HepG2 (cell line): ENCODE measurements at regions not wholly inside any gene's neighbourhood (a gene's known extent, or its start where the extent isn't known, plus 50 kb on each side); places are given as distances from the start of the nearest gene placed in this dataset.

Source experiments
- ATAC-seq: fragments of 200-7000 bp; cut with Tn5 transposase; 3 replicates; pipeline ENCODE4 v1.9.1; 2020; ENCODE audit warnings: mild to moderate bottlenecking, moderate library complexity
- BruUV-seq: library from RNA; stranded (reverse); fragments of 400-500 nt; replicated peaks from 2 replicates; lab custom pipeline; 2021; lab: Mats Ljungman, UMichigan
- CTCF ChIA-PET: fragments of 300-600 bp; formaldehyde crosslinking; extraction: SDS; loops from one replicate; lab custom pipeline; 2021; ENCODE audit warnings: low total read pairs, inconsistent platforms, low intra/inter-chr PET ratio; lab: Yijun Ruan, JAX
- POLR2A ChIA-PET: fragments of 350-600 bp; sonication (Branson Sonifier 250); formaldehyde crosslinking; loops from one replicate; lab custom pipeline; 2020; ENCODE audit warnings: antibody characterized with exemption, inconsistent platforms; lab: Yijun Ruan, JAX
- DNase-seq: peaks from one replicate; pipeline ENCODE4 v3.0.0-alpha.2; 2015; ENCODE audit warnings: low spot score
- FAIRE-seq: peaks from 3 replicates; lab custom pipeline; 2011; peaks lifted over from hg19 to GRCh38; lab: Jason Lieb, UNC
- H2AFZ ChIP-seq: one replicate; pipeline ENCODE4 v1.6.1; 2011; ENCODE audit warnings: low read length, inconsistent platforms
- H3K27ac ChIP-seq: fragments of 300-600 bp; 3 replicates; pipeline ENCODE4 v1.8.0; 2011; ENCODE audit warnings: mixed run types, mild to moderate bottlenecking, mixed read lengths, low read length, inconsistent platforms; ENCODE audit not compliant: insufficient read depth; ENCODE audit errors: extremely low read length
- H3K27me3 ChIP-seq, 2 experiments: fragments of 200-600 bp in 1 of 2; 2 replicates in 1 of 2; 3 replicates in 1 of 2; pipeline versions ENCODE4 v1.6.0 to v1.8.0; 2011; ENCODE audit warnings: low read length in 2 of 2, mild to moderate bottlenecking in 2 of 2, moderate library complexity in 2 of 2, inconsistent platforms in 1 of 2; ENCODE audit not compliant: insufficient read depth in 2 of 2, control insufficient read depth in 1 of 2
- H3K36me3 ChIP-seq, 2 experiments: fragments of 200-600 bp in 1 of 2; replicated peaks in 1 of 2; 2 replicates in 1 of 2; 3 replicates in 1 of 2; pipeline versions ENCODE4 v1.5.1 to v1.8.0; 2011; ENCODE audit warnings: low read length in 2 of 2, inconsistent platforms in 1 of 2; ENCODE audit not compliant: insufficient read depth in 2 of 2, control insufficient read depth in 1 of 2
- H3K4me1 ChIP-seq: 2 replicates; pipeline ENCODE4 v1.5.1; 2012; ENCODE audit warnings: low read length, inconsistent platforms; ENCODE audit not compliant: insufficient read depth
- H3K4me2 ChIP-seq: 2 replicates; pipeline ENCODE4 v1.6.0; 2011; ENCODE audit warnings: low read depth, low read length, inconsistent platforms
- H3K4me3 ChIP-seq, 3 experiments: fragments of 200-600 bp in 1 of 3; sonication (generic), shearing (Covaris generic) in 1 of 3; replicated peaks in 1 of 3; 2 replicates each; pipeline ENCODE4 v1.5.1; 2011 to 2016; ENCODE audit warnings: low read length in 3 of 3, inconsistent platforms in 2 of 3, low read depth in 2 of 3, mild to moderate bottlenecking in 2 of 3, control low read depth in 1 of 3, mixed read lengths in 1 of 3; ENCODE audit not compliant: insufficient read depth in 1 of 3
- H3K79me2 ChIP-seq: one replicate; pipeline ENCODE4 v1.6.1; 2011; ENCODE audit warnings: low read length, inconsistent platforms; ENCODE audit not compliant: insufficient read depth
- H3K9ac ChIP-seq: 2 replicates; pipeline ENCODE4 v1.6.0; 2011; ENCODE audit warnings: mild to moderate bottlenecking, low read depth, low read length, inconsistent platforms; ENCODE audit not compliant: insufficient read depth
- H3K9me3 ChIP-seq: 2 replicates; pipeline ENCODE4 v1.5.1; 2012; ENCODE audit warnings: mild to moderate bottlenecking, low read length
- H4K20me1 ChIP-seq: 2 replicates; pipeline ENCODE4 v1.6.0; 2011; ENCODE audit warnings: inconsistent platforms, mild to moderate bottlenecking, low read length, moderate library complexity; ENCODE audit not compliant: insufficient read depth
- ARID5B ChIP-seq: IDR thresholded peaks from 2 replicates; pipeline ENCODE4 v1.4.0; 2020; ENCODE audit warnings: mild to moderate bottlenecking, missing genetic modification reagents
- CENPT ChIP-seq: sonication (generic); formaldehyde crosslinking; IDR thresholded peaks from 2 replicates; pipeline ENCODE4 v1.8.0; 2022; ENCODE audit warnings: low read depth, mild to moderate bottlenecking, moderate library complexity, missing genetic modification reagents
- MIER2 ChIP-seq: IDR thresholded peaks from 2 replicates; pipeline ENCODE4 v1.6.1; 2016; ENCODE audit warnings: missing biosample characterization, missing genetic modification reagents
- MLX ChIP-seq: IDR thresholded peaks from 2 replicates; pipeline ENCODE4 v1.6.1; 2016
- MYC ChIP-seq: sonication (generic); formaldehyde crosslinking; IDR thresholded peaks from 2 replicates; pipeline ENCODE4 v1.9.0; 2021; ENCODE audit warnings: missing genetic modification reagents, borderline replicate concordance
- RXRA ChIP-seq: sonication (generic); formaldehyde crosslinking; IDR thresholded peaks from 2 replicates; pipeline ENCODE4 v1.5.1; 2020; ENCODE audit warnings: missing genetic modification reagents
- TGIF2 ChIP-seq: IDR thresholded peaks from 2 replicates; pipeline ENCODE4 v1.6.1; 2016; ENCODE audit warnings: control low read depth, missing compliant biosample characterization
- ZFP1 ChIP-seq: IDR thresholded peaks from 2 replicates; pipeline ENCODE4 v1.6.1; 2016
- ZNF12 ChIP-seq: sonication (generic); formaldehyde crosslinking; IDR thresholded peaks from 2 replicates; pipeline ENCODE4 v1.5.0; 2020; ENCODE audit warnings: missing genetic modification reagents
- ZNF678 ChIP-seq: sonication (generic); formaldehyde crosslinking; IDR thresholded peaks from 2 replicates; pipeline ENCODE4 v1.4.0; 2020; ENCODE audit warnings: mild to moderate bottlenecking, missing genetic modification reagents
- WGBS: methylation state at CpG from one replicate; pipeline ENCODE4 v1.1.6; 2017; ENCODE audit warnings: low lambda C conversion rate; 5-methylcytosine and 5-hydroxymethylcytosine counted together
- in situ Hi-C: cut with HindIII; loops from 2 replicates; pipeline ENCODE4 v1.10.0; 2017; ENCODE audit warnings: low pct_unique_long_range_greater_than_20kb; ENCODE audit not compliant: extremely low pct_ligation_motif_present
- intact Hi-C: fragments of 100-400 bp; cut with micrococcal nuclease; formaldehyde crosslinking; loops from one replicate; pipeline ENCODE4 v1.10.0; 2022; ENCODE audit not compliant: unreplicated experiment
- TF ChIP-seq, protein P1 (sequence below): sonication (generic); formaldehyde crosslinking; IDR thresholded peaks from 2 replicates; pipeline ENCODE4 v1.4.0; 2020; ENCODE audit warnings: missing genetic modification reagents, borderline replicate concordance
- TF ChIP-seq, protein P2 (sequence below): sonication (generic); formaldehyde crosslinking; IDR thresholded peaks from 2 replicates; pipeline ENCODE4 v1.4.0; 2020; ENCODE audit warnings: missing genetic modification reagents, borderline replicate concordance

DNA sequence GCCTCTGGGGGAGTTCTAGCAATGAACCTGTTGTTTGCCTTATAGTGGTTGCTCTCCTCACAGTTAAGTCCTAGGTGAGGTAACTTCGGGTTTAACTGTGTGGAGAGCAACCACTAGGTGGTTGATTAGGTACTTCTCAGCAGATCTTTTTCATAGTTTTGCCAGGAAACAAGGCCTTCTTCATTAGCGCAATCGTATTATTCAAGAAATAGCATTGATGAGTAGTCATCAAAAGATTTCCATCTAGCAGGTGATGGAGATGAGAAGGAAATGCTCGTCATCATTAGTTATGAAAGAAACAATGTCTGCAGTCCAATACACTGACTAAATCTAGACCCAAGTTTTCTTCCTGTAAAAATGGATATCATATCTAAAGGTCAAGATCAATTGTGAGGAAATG is 923.3 kb downstream of the AACS start:
- Histone ChIP-seq H2AFZ (no peak overlapping the region), H3K27me3 (no peaks in the 10 kb centered on the region), H3K4me3 (no peak overlapping the region), H3K9me3 (no peaks in the 10 kb centered on the region), H4K20me1 (no peaks in the 10 kb centered on the region), H3K4me1 (no peaks in the 10 kb centered on the region)
- in situ Hi-C loops: no loop called here
- TF ChIP-seq ZFP1 (CRISPR knock-in tag) (no peak), MYC (CRISPR knock-in tag) (no peak), ZNF678 (no peak), MIER2 (no peak), CENPT (no peak), MLX (CRISPR knock-in tag) (no peak), ARID5B (CRISPR knock-in tag) (no peak), ZNF12 (CRISPR knock-in tag) (no peak), RXRA (CRISPR knock-in tag) (no peak), TGIF2 (CRISPR knock-in tag) (no peak)
- TF ChIP-seq, protein P1, sequence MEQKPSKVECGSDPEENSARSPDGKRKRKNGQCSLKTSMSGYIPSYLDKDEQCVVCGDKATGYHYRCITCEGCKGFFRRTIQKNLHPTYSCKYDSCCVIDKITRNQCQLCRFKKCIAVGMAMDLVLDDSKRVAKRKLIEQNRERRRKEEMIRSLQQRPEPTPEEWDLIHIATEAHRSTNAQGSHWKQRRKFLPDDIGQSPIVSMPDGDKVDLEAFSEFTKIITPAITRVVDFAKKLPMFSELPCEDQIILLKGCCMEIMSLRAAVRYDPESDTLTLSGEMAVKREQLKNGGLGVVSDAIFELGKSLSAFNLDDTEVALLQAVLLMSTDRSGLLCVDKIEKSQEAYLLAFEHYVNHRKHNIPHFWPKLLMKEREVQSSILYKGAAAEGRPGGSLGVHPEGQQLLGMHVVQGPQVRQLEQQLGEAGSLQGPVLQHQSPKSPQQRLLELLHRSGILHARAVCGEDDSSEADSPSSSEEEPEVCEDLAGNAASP (CRISPR knock-in tag): no peak
- TF ChIP-seq, protein P2, sequence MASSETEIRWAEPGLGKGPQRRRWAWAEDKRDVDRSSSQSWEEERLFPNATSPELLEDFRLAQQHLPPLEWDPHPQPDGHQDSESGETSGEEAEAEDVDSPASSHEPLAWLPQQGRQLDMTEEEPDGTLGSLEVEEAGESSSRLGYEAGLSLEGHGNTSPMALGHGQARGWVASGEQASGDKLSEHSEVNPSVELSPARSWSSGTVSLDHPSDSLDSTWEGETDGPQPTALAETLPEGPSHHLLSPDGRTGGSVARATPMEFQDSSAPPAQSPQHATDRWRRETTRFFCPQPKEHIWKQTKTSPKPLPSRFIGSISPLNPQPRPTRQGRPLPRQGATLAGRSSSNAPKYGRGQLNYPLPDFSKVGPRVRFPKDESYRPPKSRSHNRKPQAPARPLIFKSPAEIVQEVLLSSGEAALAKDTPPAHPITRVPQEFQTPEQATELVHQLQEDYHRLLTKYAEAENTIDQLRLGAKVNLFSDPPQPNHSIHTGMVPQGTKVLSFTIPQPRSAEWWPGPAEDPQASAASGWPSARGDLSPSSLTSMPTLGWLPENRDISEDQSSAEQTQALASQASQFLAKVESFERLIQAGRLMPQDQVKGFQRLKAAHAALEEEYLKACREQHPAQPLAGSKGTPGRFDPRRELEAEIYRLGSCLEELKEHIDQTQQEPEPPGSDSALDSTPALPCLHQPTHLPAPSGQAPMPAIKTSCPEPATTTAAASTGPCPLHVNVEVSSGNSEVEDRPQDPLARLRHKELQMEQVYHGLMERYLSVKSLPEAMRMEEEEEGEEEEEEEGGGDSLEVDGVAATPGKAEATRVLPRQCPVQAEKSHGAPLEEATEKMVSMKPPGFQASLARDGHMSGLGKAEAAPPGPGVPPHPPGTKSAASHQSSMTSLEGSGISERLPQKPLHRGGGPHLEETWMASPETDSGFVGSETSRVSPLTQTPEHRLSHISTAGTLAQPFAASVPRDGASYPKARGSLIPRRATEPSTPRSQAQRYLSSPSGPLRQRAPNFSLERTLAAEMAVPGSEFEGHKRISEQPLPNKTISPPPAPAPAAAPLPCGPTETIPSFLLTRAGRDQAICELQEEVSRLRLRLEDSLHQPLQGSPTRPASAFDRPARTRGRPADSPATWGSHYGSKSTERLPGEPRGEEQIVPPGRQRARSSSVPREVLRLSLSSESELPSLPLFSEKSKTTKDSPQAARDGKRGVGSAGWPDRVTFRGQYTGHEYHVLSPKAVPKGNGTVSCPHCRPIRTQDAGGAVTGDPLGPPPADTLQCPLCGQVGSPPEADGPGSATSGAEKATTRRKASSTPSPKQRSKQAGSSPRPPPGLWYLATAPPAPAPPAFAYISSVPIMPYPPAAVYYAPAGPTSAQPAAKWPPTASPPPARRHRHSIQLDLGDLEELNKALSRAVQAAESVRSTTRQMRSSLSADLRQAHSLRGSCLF (CRISPR knock-in tag): no peak
- TF ChIP-seq, all 625 proteins: peak for 0
- FAIRE-seq: no peak
- CTCF ChIA-PET: no interaction called here
- H3K36me3 ChIP-seq: no peaks in the 10 kb centered on the region
- no peaks in the 10 kb centered on the region for H3K79me2 ChIP-seq
- no peak overlapping the region for H3K9ac ChIP-seq
- no TSS peak for BruUV-seq
- no peak overlapping the region for H3K4me2 ChIP-seq
- DNase-seq: no peak
- ATAC-seq: no peak
- WGBS: 50% methylated on average over 4 of the region's 4 CpGs
- POLR2A ChIA-PET: no interaction called here
- no peak overlapping the region for H3K27ac ChIP-seq
- intact Hi-C loops: no loop called here
